ENCODE measurements at regions not wholly inside any gene's neighbourhood (a gene's known extent, or its start where the extent isn't known, plus 50 kb on each side); places are given as distances from the start of the nearest gene placed in this dataset.

DNA sequence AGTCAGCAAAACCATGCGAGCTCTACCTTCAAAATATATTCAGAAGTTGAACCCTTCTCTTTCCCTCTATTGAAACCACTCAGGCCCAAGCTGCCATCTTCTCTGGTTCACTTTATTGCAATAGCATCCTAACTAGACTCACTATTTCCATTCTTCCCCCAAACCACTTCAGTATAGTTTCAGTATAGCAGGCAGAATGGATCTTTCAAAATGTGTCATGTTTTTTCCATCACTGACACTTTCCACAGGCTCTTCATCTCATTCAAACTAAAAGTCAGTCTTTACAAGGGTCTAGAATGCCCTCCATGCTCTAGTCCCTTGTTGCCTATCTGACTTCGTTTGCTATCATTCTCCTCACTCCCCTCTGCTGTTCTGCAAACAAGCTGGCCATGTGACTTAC lies 274.4 kb downstream of the IDS start:
- no peaks in the 10 kb centered on the region; the same call in 2 of the 3 replicates for H3K9me3 ChIP-seq (replicated peaks; ENCODE audit: control insufficient read depth, insufficient read depth, low read length)
- H3K79me2 ChIP-seq (ENCODE audit: control insufficient read depth, insufficient read depth, low read length), result no peaks in the 10 kb centered on the region
- ATAC-seq (no peak), FAIRE-seq (no peak), DNase-seq (ENCODE audit: low read depth, low spot score) (no peak)
- H3K4me2 ChIP-seq (ENCODE audit: control insufficient read depth, insufficient read depth), result no peak overlapping the region
- no peaks in the 10 kb centered on the region for H3K4me1 ChIP-seq (ENCODE audit: control insufficient read depth, insufficient read depth, low read length)
- ChIA-PET RAD21 (ENCODE audit: unreplicated experiment) (no interaction called here), POLR2A (interaction anchor here (1.1 kb wide), 1 partner anchor 19 kb away, joined by 3 read pairs; no protein-coding TSS in a partner anchor), CTCF (interaction anchor here (1.2 kb wide), 1 partner anchor 9 kb away, joined by 3 read pairs; no protein-coding TSS in a partner anchor), SMC1A (ENCODE audit: uncharacterized antibody, unreplicated experiment) (no interaction called here)
- no peaks in the 10 kb centered on the region for H4K20me1 ChIP-seq (ENCODE audit: control insufficient read depth, insufficient read depth)
- 0% methylated on average over 2 of the region's 2 CpGs for WGBS (ENCODE audit: insufficient coverage, insufficient replicate concordance, low lambda C conversion rate, missing lambda C conversion rate)
- no peaks in the 10 kb centered on the region for H3K27me3 ChIP-seq (replicated peaks in 1 of 2; ENCODE audit: control insufficient read depth in 2 of 2, insufficient read depth in 2 of 2, low read length in 1 of 2)
- intact Hi-C loops (cut with micrococcal nuclease; ENCODE audit: unreplicated experiment), result no loop called here
- no peak overlapping the region for H3K27ac ChIP-seq (ENCODE audit: control insufficient read depth, insufficient read depth)
- no peak overlapping the region for H3K9ac ChIP-seq (ENCODE audit: control insufficient read depth, insufficient read depth, low read length)
- in situ Hi-C loops (cut with MboI), result no loop called here
- no peak for TF ChIP-seq BMI1 (IDR thresholded peaks at IDR 0.05; ENCODE audit: borderline replicate concordance)
- no peak for TF ChIP-seq ASH2L (IDR thresholded peaks at IDR 0.05; ENCODE audit: borderline replicate concordance, low read depth)
- no peak for TF ChIP-seq GATAD2B (conservative IDR thresholded peaks at IDR 0.05; ENCODE audit: low read depth)
- TF ChIP-seq KAT2A (conservative IDR thresholded peaks at IDR 0.05; ENCODE audit: control insufficient read depth, low read depth, low read length), result no peak
- TF ChIP-seq YY1 (IDR thresholded peaks at IDR 0.05; ENCODE audit: low read depth, low read length), result no peak
- no peak for TF ChIP-seq E4F1 (IDR thresholded peaks at IDR 0.05; ENCODE audit: borderline replicate concordance, partially characterized antibody)
- TF ChIP-seq NFYA (IDR thresholded peaks at IDR 0.05; ENCODE audit: borderline replicate concordance, low read depth, low read length), result no peak
- no peak for TF ChIP-seq POLR2A (IDR thresholded peaks at IDR 0.05; ENCODE audit: low read depth, low read length)
- no peak overlapping the region for H3K4me3 ChIP-seq
- no TSS peak for BruUV-seq (replicated peaks)
- H2AFZ ChIP-seq (ENCODE audit: control insufficient read depth, low read depth, low read length), result no peak overlapping the region
- H3K36me3 ChIP-seq (ENCODE audit: control insufficient read depth in 2 of 2, insufficient read depth in 2 of 2, low read length in 1 of 2), result no peaks in the 10 kb centered on the region

Data from GM12878 (cell line).